ENCODE measurements at regions not wholly inside any gene's neighbourhood (a gene's known extent, or its start where the extent isn't known, plus 50 kb on each side); places are given as distances from the start of the nearest gene placed in this dataset.

DNA sequence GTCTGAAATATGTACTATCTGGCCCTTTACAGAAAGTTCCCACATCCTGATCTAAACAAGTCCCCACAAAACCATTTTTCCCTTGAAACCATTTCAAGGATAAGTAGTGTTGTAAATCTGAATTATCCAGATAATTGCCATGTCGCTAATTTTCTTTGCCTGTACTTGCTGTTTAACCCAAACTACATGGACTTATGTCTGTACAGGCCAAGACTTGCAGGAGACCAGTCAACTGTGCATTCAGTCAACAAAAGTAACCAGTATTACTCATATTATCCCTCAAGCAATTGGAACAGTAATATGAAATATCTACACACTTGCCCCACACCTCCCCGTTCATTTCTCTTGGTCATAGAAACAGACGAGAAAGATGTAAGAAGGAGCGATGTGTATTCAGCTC lies 347.8 kb upstream of the NFE2L3 start:
- DNase-seq (ENCODE audit: low read depth) = no peak
- H3K36me3 ChIP-seq (ENCODE audit: control insufficient read depth, insufficient read depth, low read length) = no peaks in the 10 kb centered on the region
- no peaks in the 10 kb centered on the region for H3K27me3 ChIP-seq (ENCODE audit: control insufficient read depth, insufficient read depth, low read length)
- no peak overlapping the region for H3K4me3 ChIP-seq (ENCODE audit: low read depth, low read length)
- TF ChIP-seq, protein P1, sequence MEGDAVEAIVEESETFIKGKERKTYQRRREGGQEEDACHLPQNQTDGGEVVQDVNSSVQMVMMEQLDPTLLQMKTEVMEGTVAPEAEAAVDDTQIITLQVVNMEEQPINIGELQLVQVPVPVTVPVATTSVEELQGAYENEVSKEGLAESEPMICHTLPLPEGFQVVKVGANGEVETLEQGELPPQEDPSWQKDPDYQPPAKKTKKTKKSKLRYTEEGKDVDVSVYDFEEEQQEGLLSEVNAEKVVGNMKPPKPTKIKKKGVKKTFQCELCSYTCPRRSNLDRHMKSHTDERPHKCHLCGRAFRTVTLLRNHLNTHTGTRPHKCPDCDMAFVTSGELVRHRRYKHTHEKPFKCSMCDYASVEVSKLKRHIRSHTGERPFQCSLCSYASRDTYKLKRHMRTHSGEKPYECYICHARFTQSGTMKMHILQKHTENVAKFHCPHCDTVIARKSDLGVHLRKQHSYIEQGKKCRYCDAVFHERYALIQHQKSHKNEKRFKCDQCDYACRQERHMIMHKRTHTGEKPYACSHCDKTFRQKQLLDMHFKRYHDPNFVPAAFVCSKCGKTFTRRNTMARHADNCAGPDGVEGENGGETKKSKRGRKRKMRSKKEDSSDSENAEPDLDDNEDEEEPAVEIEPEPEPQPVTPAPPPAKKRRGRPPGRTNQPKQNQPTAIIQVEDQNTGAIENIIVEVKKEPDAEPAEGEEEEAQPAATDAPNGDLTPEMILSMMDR (IDR thresholded peaks at IDR 0.05; ENCODE audit: insufficient read depth, low read length, poor library complexity, severe bottlenecking) = no peak

DNA sequence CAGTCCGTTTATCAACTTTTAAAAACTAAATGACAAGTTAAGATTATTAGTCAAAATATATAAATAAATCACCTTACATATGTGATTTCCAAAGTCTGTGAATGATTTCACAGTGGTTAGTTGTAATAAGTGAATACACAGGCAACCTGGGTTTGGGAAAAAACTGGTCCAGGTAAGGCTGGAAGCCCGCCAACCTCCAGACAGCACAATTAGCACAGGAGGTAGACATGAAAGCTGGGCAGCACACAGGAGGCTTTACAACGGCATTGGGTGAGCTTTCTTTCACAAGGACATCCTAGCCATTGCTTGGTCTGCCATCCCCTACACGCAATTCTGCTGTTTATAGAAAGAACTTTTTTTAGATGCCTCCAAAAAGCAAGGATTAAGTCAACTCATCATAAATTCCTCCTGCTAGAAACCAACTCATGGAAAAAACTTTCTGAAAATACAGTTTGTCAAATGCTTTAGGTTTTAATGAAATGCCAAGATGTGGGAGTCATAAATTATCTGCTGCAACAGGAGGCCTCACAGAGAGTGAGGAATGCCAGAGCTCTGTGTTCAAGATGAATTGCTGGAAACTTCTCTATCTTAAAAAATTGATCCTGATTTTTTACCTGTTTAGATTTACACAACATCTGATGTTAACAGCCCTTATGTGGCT lies 346.8 kb upstream of the NFE2L3 start:
- TF ChIP-seq, protein P1 (IDR thresholded peaks at IDR 0.05; ENCODE audit: insufficient read depth, low read length, poor library complexity, severe bottlenecking) = no peak
- no peaks in the 10 kb centered on the region for H3K27me3 ChIP-seq (ENCODE audit: control insufficient read depth, insufficient read depth, low read length)
- H3K4me3 ChIP-seq (ENCODE audit: low read depth, low read length) = no peak overlapping the region
- DNase-seq (ENCODE audit: low read depth) = no peak
- H3K36me3 ChIP-seq (ENCODE audit: control insufficient read depth, insufficient read depth, low read length) = no peaks in the 10 kb centered on the region

DNA sequence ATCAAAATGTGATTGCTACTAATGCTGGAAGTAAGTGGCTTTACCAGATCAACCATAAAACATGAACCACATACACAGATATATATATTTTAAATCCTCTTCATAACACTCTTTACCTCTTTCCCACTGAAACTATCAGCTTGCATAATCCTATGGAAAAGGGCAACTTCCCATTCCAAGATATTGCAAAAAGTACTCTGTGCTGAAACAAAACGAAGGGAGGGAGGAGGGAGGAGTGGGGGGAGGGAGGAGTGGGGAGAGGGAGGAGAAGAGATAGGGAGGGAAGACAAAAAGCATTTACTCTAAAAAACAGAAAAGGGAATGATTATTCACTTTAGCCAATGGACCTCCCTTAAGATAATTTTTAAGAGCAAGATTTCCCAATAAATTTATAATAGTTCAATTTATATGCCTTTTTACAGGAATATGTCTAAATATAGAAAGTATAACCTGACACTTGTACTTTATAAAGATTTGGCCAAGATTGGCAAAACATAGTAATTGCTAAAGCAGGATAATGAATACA lies 344.8 kb upstream of the NFE2L3 start:
- no peaks in the 10 kb centered on the region for H3K27me3 ChIP-seq (ENCODE audit: control insufficient read depth, insufficient read depth, low read length)
- no peak for DNase-seq (ENCODE audit: low read depth)
- H3K36me3 ChIP-seq (ENCODE audit: control insufficient read depth, insufficient read depth, low read length) = no peaks in the 10 kb centered on the region
- TF ChIP-seq, protein P1 (IDR thresholded peaks at IDR 0.05; ENCODE audit: insufficient read depth, low read length, poor library complexity, severe bottlenecking) = no peak
- no peak overlapping the region for H3K4me3 ChIP-seq (ENCODE audit: low read depth, low read length)

DNA sequence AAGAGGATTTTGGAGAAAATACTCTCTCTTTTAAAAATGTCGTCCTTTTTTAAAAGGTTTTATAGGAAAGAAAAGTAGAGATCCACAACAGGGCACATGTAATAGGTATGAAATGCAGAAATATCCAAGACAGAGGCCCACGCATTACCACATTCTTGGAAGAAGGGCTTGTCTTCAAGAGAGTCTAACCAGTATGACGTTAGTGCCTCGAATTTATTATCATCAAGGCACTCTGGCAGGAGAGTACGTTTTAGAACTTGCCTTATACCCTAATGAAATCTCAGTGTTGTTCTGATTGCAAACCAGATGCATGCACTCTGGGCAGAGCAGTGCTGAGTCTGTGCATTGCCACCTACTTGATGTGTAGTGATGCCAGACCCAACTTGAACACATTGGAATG lies 342.6 kb upstream of the NFE2L3 start:
- TF ChIP-seq, protein P1 (IDR thresholded peaks at IDR 0.05; ENCODE audit: insufficient read depth, low read length, poor library complexity, severe bottlenecking) = no peak
- Histone ChIP-seq H3K4me3 (ENCODE audit: low read depth, low read length) (no peak overlapping the region), H3K27me3 (ENCODE audit: control insufficient read depth, insufficient read depth, low read length) (no peaks in the 10 kb centered on the region), H3K36me3 (ENCODE audit: control insufficient read depth, insufficient read depth, low read length) (no peaks in the 10 kb centered on the region)
- DNase-seq (ENCODE audit: low read depth) = no peak

DNA sequence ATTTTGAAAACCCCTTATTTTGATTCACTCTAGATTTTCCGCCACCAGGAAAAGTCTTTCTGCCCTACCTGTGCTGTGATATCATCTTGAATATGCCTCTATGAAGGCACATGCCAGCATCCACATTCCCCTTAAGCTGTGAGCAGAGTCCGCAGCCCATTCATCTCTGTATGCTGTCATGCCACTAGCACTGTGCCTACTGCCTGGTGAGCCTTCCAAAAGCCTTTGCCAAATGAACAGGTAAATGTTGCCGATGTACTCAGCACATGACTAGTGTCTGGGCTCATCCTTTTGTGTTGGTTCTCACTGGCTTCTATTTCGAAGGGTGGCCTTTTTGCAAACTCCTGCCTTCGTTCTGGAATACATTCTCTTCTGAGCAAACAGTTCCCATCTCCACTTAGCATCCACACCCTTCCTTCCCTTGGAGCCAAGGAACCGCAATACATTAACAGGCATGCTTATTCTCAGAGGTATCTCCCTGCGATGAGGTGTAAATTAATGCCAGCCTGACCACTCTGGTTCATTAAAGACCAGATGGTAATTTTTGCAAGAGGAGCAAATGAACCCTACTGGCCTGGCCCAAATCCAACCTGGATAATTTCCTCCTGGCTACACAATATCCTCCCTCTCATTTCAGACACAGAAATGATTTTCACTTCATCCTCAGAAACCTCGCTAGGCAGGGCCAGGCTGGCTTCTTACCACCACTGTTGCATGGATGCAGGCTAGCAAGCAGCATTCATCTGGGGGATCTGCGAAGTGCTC lies 339.7 kb upstream of the NFE2L3 start:
- H3K36me3 ChIP-seq (ENCODE audit: control insufficient read depth, insufficient read depth, low read length) = no peaks in the 10 kb centered on the region
- no peak for DNase-seq (ENCODE audit: low read depth)
- H3K4me3 ChIP-seq (ENCODE audit: low read depth, low read length) = no peak overlapping the region
- TF ChIP-seq, protein P1 (IDR thresholded peaks at IDR 0.05; ENCODE audit: insufficient read depth, low read length, poor library complexity, severe bottlenecking) = no peak
- no peaks in the 10 kb centered on the region for H3K27me3 ChIP-seq (ENCODE audit: control insufficient read depth, insufficient read depth, low read length)
